ENCODE measurements at regions not wholly inside any gene's neighbourhood (a gene's known extent, or its start where the extent isn't known, plus 50 kb on each side); places are given as distances from the start of the nearest gene placed in this dataset.
"Not testable (repeated sequence)": the region's sequence is repeated elsewhere in the genome, so short reads cannot be mapped to it uniquely, and the experiment has no call there.

DNA sequence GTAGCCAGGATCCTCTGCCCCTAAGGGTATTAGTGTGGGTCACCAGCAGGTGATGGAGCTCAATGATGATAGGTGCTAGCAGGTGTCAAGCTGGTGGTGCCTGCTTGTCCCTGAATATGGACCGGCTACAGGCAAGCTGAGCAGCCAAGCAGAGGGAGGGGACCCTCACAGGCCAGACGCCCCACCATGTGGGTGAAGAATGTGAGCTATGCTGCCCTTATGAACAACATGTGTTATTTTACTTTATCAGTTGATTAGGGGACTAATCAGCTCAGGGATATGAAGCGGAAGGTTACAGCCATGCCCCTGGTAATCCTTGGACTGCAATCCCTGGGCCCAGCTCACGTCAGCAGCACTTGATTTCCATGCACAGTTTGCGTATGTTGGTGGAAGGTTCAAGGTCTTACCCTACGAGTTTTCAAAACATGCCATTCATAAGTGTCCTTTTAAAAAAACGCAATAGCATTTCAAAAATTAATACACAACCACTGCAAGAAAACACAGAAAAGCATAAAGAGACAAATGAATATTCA lies 106.0 kb downstream of the CDC7 start:
- no peak for DNase-seq

GRCh38 chr1:91607686-91608085 lies 107.0 kb downstream of the CDC7 start:
- DNase-seq = not testable (repeated sequence)

GRCh38 chr1:91608876-91609275 lies 108.2 kb downstream of the CDC7 start:
- DNase-seq = no peak

DNA sequence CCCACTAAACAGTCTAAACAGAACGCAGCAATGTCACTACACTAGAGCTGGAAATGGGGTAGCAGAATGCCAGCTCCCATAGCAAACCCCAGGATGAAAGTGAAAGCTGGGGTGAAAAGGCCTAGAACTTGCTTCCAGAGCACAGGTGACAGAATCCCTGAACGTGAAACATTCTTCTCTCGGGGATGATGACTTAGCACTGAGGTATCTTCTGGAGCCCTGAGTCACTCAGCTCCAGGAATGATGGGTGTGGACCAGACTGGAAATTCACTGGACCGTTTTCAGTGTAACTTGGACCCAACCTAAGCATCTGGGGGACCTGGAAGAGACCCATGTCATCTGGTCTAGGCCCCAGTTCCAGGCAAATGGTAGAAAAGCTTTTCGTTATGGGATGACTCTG lies 108.9 kb downstream of the CDC7 start:
- no peak for DNase-seq

DNA sequence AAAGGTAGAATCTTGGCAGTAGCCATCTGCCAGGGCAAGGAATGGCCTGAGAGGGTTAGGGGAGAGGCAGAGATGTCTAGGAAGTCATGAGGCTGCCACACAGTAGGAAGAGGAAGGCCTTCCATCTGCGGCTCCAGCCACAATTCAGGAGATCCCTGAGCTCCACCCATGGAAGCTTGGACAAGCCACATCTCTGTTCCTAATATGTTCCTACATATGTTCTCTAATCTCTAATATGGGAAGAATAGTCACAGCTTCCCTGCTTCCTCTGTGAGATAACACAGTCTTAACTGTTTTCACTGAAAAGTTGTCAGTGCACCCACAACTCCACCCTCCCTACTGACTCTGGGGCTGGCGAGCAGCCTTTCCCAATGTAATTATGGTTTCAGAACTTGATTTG lies 109.5 kb downstream of the CDC7 start:
- DNase-seq = no peak

GRCh38 chr1:91610789-91611188 lies 110.1 kb downstream of the CDC7 start:
- DNase-seq = no peak

DNA sequence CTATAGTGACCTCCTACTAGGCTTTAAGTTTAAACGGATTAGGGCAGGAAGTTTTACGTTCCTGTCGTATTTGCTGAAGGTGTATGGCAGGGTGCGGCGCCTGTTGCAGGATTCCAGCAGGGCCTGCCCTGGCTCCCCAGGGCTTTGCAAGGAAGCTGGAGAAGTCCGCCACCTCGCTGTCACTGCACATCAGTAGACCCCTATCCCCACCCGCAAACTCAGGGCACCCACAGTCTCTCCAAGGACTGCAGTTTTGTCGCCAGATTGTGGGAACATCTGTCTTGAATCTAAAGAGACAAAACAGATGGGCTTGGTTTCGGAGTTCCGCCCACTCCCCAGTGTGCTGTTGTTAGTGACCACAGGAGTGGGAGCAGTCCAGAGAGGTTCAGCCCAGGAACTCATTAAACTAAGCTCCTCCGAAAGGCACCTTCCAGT lies 110.8 kb downstream of the CDC7 start:
- no peak for DNase-seq

DNA sequence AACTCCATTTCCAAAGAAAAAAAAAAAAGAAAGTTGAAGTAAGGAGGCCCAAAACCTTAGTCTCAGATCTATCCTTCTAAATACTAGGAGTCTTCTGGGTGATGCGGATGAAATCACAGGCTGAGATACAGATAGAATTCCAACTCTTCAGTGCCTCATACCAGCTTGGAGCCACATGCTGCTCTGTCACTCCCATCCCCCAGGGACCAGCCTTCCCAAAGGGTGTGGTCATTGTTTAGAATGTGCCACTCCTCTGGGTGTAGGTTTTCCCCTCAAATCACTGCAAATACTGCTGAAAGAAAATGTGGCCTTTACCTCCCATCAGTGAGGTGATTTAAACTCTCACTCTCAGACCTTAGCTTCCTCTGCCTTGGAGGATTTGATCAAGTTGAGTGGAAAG lies 112.9 kb downstream of the CDC7 start:
- DNase-seq = no peak

GRCh38 chr1:91616712-91617111 lies 116.1 kb downstream of the CDC7 start:
- no peak for DNase-seq

GRCh38 chr1:91617285-91617765 lies 116.7 kb downstream of the CDC7 start:
- DNase-seq = no peak

GRCh38 chr1:91619881-91620280 lies 119.2 kb downstream of the CDC7 start:
- DNase-seq = no peak

DNA sequence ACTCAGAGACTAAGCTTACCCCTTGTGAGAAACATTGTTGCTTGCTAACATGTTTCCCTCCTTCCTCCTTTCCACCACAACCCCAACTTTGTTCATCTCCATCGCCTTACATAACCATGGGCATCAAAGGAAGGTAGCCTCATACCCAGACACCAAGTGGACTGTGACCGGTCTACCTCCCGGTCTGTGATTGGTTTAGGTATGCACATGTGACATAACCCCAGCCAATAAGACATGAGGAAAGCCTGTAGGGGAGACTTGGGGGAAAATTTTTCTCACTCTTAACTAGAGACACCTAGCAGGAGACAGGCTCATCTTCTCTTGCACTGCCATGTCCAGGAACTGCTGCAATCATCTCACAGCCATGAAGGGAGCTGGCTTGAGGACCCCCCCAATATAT lies 120.7 kb downstream of the CDC7 start:
- no peak for DNase-seq

- DNase-seq = no peak
These were observed 121.3 kb downstream of the CDC7 start for GRCh38 chr1:91621907-91622306.

GRCh38 chr1:91622616-91623015 lies 122.0 kb downstream of the CDC7 start:
- DNase-seq = no peak

- no peak for DNase-seq
These were observed 122.4 kb downstream of the CDC7 start for GRCh38 chr1:91623020-91623419.

- no peak for DNase-seq
These were observed 123.7 kb downstream of the CDC7 start for GRCh38 chr1:91624331-91624730.
